IMR-90 (cell line): ENCODE measurements at regions not wholly inside any gene's neighbourhood (a gene's known extent, or its start where the extent isn't known, plus 50 kb on each side); places are given as distances from the start of the nearest gene placed in this dataset.

Experiments used
- CEBPB ChIP-seq: IDR thresholded peaks from 2 replicates; pipeline ENCODE4 v1.6.1; 2012; ENCODE audit warnings: low read depth, low read length, improper control_type of control experiment
- ELK1 ChIP-seq: fragments of 150-350 bp; IDR thresholded peaks from 2 replicates; pipeline ENCODE4 v1.6.1; 2016; ENCODE audit warnings: low read depth, mild to moderate bottlenecking, low read length, moderate library complexity, borderline replicate concordance
- FOS ChIP-seq: fragments of 150-350 bp; IDR thresholded peaks from 2 replicates; pipeline ENCODE4 v1.6.1; 2016; ENCODE audit warnings: low read depth, low read length
- MAFK ChIP-seq: IDR thresholded peaks from 2 replicates; pipeline ENCODE4 v1.6.1; 2012; ENCODE audit warnings: low read depth, low read length, improper control_type of control experiment
- MXI1 ChIP-seq: IDR thresholded peaks from 2 replicates; pipeline ENCODE4 v1.6.1; 2012; ENCODE audit warnings: low read depth, mild to moderate bottlenecking, low read length, moderate library complexity, borderline replicate concordance
- POLR2A ChIP-seq: IDR thresholded peaks from 2 replicates; pipeline ENCODE4 v1.6.1; 2012; ENCODE audit warnings: mild to moderate bottlenecking, low read depth, low read length
- RAD21 ChIP-seq: IDR thresholded peaks from 2 replicates; pipeline ENCODE4 v1.6.1; 2012; ENCODE audit warnings: low read length, improper control_type of control experiment
- RFX5 ChIP-seq: IDR thresholded peaks from 2 replicates; pipeline ENCODE4 v1.8.0; 2012; ENCODE audit warnings: low read depth, mild to moderate bottlenecking, low read length, moderate library complexity
- TF ChIP-seq, protein P1 (sequence below): conservative IDR thresholded peaks from 2 replicates; pipeline ENCODE4 v1.5.1; 2012; ENCODE audit warnings: mild to moderate bottlenecking, low read depth, low read length, improper control_type of control experiment

GRCh38 chr7:112707655-112708054 lies 82.5 kb downstream of the TMEM168 start:
- TF ChIP-seq, protein P1, sequence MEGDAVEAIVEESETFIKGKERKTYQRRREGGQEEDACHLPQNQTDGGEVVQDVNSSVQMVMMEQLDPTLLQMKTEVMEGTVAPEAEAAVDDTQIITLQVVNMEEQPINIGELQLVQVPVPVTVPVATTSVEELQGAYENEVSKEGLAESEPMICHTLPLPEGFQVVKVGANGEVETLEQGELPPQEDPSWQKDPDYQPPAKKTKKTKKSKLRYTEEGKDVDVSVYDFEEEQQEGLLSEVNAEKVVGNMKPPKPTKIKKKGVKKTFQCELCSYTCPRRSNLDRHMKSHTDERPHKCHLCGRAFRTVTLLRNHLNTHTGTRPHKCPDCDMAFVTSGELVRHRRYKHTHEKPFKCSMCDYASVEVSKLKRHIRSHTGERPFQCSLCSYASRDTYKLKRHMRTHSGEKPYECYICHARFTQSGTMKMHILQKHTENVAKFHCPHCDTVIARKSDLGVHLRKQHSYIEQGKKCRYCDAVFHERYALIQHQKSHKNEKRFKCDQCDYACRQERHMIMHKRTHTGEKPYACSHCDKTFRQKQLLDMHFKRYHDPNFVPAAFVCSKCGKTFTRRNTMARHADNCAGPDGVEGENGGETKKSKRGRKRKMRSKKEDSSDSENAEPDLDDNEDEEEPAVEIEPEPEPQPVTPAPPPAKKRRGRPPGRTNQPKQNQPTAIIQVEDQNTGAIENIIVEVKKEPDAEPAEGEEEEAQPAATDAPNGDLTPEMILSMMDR = no peak
- TF ChIP-seq POLR2A (no peak), MXI1 (no peak), RAD21 (no peak), ELK1 (no peak), MAFK (no peak), RFX5 (no peak), CEBPB (no peak), FOS (no peak)
